GM12875 (cell line): ENCODE measurements at regions not wholly inside any gene's neighbourhood (a gene's known extent, or its start where the extent isn't known, plus 50 kb on each side); places are given as distances from the start of the nearest gene placed in this dataset.

ENCODE experiments used
- H3K4me3 ChIP-seq: one replicate; pipeline ENCODE4 v1.5.1; 2011; ENCODE audit warnings: low read depth, low read length, control low read depth
- CTCF ChIP-seq: IDR thresholded peaks from 2 replicates; pipeline ENCODE4 v1.5.1; 2011; ENCODE audit warnings: low read depth, mild to moderate bottlenecking, control low read depth, inconsistent platforms, low read length, moderate library complexity, borderline replicate concordance; ENCODE audit not compliant: insufficient read depth

- no peak overlapping the region for H3K4me3 ChIP-seq
- no peak for TF ChIP-seq CTCF
Observed at GRCh38 chr6:154596701-154597100, 86.2 kb upstream of the CNKSR3 start.

- no peak for TF ChIP-seq CTCF
Observed at GRCh38 chr6:154598399-154598798, 87.9 kb upstream of the CNKSR3 start.

GRCh38 chr6:154602296-154602695 is 91.8 kb upstream of the CNKSR3 start:
- TF ChIP-seq CTCF = no peak
- H3K4me3 ChIP-seq = no peak overlapping the region

More at GRCh38 chr6:154598399-154598798, 87.9 kb upstream of the CNKSR3 start:
- no peak overlapping the region for H3K4me3 ChIP-seq

- TF ChIP-seq CTCF = no peak
- no peak overlapping the region for H3K4me3 ChIP-seq
Observed at GRCh38 chr6:154602708-154603107, 92.2 kb upstream of the CNKSR3 start.

GRCh38 chr6:154604119-154604518 is 93.6 kb upstream of the CNKSR3 start:
- TF ChIP-seq CTCF = no peak
- no peak overlapping the region for H3K4me3 ChIP-seq

- no peak overlapping the region for H3K4me3 ChIP-seq
- no peak for TF ChIP-seq CTCF
Observed at GRCh38 chr6:154605178-154605881, 94.8 kb upstream of the CNKSR3 start.

DNA sequence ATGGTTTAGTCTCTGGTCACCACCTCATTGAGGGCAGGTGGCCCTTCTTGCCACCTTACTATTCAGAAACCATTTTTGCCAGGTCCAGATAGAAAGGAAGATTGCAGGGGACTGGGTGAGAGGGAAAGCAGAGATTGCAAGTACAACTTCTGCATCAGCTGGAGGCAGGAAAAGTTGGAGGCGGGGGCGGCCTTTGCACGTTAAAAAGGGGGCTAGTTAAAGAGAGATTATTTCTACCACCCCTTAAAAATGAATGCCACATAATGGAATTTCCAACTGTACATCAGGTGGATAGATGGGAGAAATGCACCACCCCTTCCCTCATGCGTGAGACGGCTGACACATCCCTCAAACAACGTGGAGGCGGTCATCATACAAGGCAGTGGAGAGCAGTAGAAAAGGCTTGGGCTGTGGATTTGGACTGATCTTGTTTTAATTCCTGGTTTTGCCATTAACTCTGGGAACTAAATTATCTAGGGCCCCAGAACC is 95.4 kb upstream of the CNKSR3 start:
- H3K4me3 ChIP-seq = no peak overlapping the region
- no peak for TF ChIP-seq CTCF
